HG03095 (cell line): ENCODE measurements at regions not wholly inside any gene's neighbourhood (a gene's known extent, or its start where the extent isn't known, plus 50 kb on each side); places are given as distances from the start of the nearest gene placed in this dataset.
"Not testable (repeated sequence)": the region's sequence is repeated elsewhere in the genome, so short reads cannot be mapped to it uniquely, and the experiment has no call there.

Experiments
- ATAC-seq: cut with Tn5 transposase; IDR thresholded peaks from one replicate; pipeline ENCODE4 v1.9.1; 2021; ENCODE audit warnings: moderate library complexity; ENCODE audit not compliant: unreplicated experiment

GRCh38 chr2:75925331-75926024 lies 214.8 kb upstream of the GCFC2 start:
- no peak for ATAC-seq

- no peak for ATAC-seq
Observed at GRCh38 chr2:75922191-75922590, 211.5 kb upstream of the GCFC2 start.

- ATAC-seq, result no peak
Observed at GRCh38 chr2:75920859-75921551, 210.3 kb upstream of the GCFC2 start.

GRCh38 chr2:75915851-75916634 lies 205.3 kb upstream of the GCFC2 start:
- no peak for ATAC-seq

GRCh38 chr2:75896779-75897366 lies 186.2 kb upstream of the GCFC2 start:
- ATAC-seq, result peak; percentile 87

GRCh38 chr2:75894170-75894569 lies 183.5 kb upstream of the GCFC2 start:
- peak; percentile 45 for ATAC-seq

GRCh38 chr2:75892490-75892889 lies 181.8 kb upstream of the GCFC2 start:
- ATAC-seq, result no peak

GRCh38 chr2:75882530-75882929 lies 171.8 kb upstream of the GCFC2 start:
- no peak for ATAC-seq

GRCh38 chr2:75875606-75876005 lies 164.9 kb upstream of the GCFC2 start:
- not testable (repeated sequence) for ATAC-seq

GRCh38 chr2:75871762-75872614 lies 161.3 kb upstream of the GCFC2 start:
- ATAC-seq, result not testable (repeated sequence)

- no peak for ATAC-seq
Observed at GRCh38 chr2:75870651-75871137, 160.0 kb upstream of the GCFC2 start.

- no peak for ATAC-seq
Observed at GRCh38 chr2:75870133-75870532, 159.4 kb upstream of the GCFC2 start.

GRCh38 chr2:75865702-75866101 lies 155.0 kb upstream of the GCFC2 start:
- ATAC-seq, result no peak

- ATAC-seq, result no peak
Observed at GRCh38 chr2:75865083-75865482, 154.4 kb upstream of the GCFC2 start.

GRCh38 chr2:75862547-75862946 lies 151.8 kb upstream of the GCFC2 start:
- ATAC-seq, result no peak

- no peak for ATAC-seq
Observed at GRCh38 chr2:75853436-75853835, 142.7 kb upstream of the GCFC2 start.

GRCh38 chr2:75852639-75853038 lies 141.9 kb upstream of the GCFC2 start:
- no peak for ATAC-seq

GRCh38 chr2:75846683-75847190 lies 136.0 kb upstream of the GCFC2 start:
- no peak for ATAC-seq

- no peak for ATAC-seq
Observed at GRCh38 chr2:75844651-75845050, 133.9 kb upstream of the GCFC2 start.

- not testable (repeated sequence) for ATAC-seq
Observed at GRCh38 chr2:75834588-75834987, 123.9 kb upstream of the GCFC2 start.
